Thoracic aorta (tissue), 2 donors: ENCODE measurements at regions not wholly inside any gene's neighbourhood (a gene's known extent, or its start where the extent isn't known, plus 50 kb on each side); places are given as distances from the start of the nearest gene placed in this dataset.

Experiments used
- ATAC-seq: fragments of 150-250 bp; one replicate; pipeline ENCODE4 v1.8.0; 2017; ENCODE audit warnings: low read depth; ENCODE audit not compliant: insufficient number of reproducible peaks, low FRiP score
- DNase-seq: peaks from one replicate; pipeline ENCODE4 v3.0.0-alpha.2; 2020; ENCODE audit warnings: low spot score
- H3K27ac ChIP-seq, 2 donors: fragments of 200-600 bp; sonication (generic); 1 replicate in 1 of 2; 2 replicates in 1 of 2; pipeline ENCODE4 v1.5.1; 2016; ENCODE audit warnings: mild to moderate bottlenecking in 2 of 2, moderate library complexity in 2 of 2
- H3K27me3 ChIP-seq: fragments of 200-600 bp; sonication (generic); replicated peaks from 2 replicates; pipeline ENCODE4 v1.6.0; 2016; ENCODE audit warnings: mild to moderate bottlenecking; ENCODE audit not compliant: insufficient read depth
- H3K36me3 ChIP-seq: fragments of 200-600 bp; sonication (generic); one replicate; pipeline ENCODE4 v1.5.1; 2016
- H3K4me1 ChIP-seq, 2 donors: fragments of 200-600 bp; sonication (generic); 1 replicate in 1 of 2; 2 replicates in 1 of 2; pipeline versions ENCODE4 v1.5.1 to v1.6.0; 2016; ENCODE audit warnings: low read depth in 2 of 2, mild to moderate bottlenecking in 1 of 2; ENCODE audit not compliant: control insufficient read depth in 1 of 2
- H3K4me3 ChIP-seq: fragments of 200-600 bp; sonication (generic); 2 replicates; pipeline ENCODE4 v1.5.1; 2016; ENCODE audit warnings: mild to moderate bottlenecking
- H3K9me3 ChIP-seq: fragments of 200-600 bp; sonication (generic); 2 replicates; pipeline ENCODE4 v1.5.1; 2016
- CTCF ChIP-seq: fragments of 200-600 bp; sonication (generic); IDR thresholded peaks from one replicate; pipeline ENCODE4 v1.5.1; 2019; ENCODE audit warnings: antibody characterized with exemption

GRCh38 chr3:148100476-148100875 is 597.2 kb upstream of the AGTR1 start:
- Histone ChIP-seq H3K4me1 (no peaks in the 10 kb centered on the region), H3K27ac (no peak overlapping the region), H3K36me3 (no peaks in the 10 kb centered on the region), H3K9me3 (no peaks in the 10 kb centered on the region), H3K27me3 (no peaks in the 10 kb centered on the region), H3K4me3 (no peak overlapping the region)
- no peak for DNase-seq
- TF ChIP-seq CTCF, result no peak
- ATAC-seq, result no peak

- H3K36me3 ChIP-seq, result no peaks in the 10 kb centered on the region
These were observed 596.6 kb upstream of the AGTR1 start for GRCh38 chr3:148101061-148101460.

GRCh38 chr3:148102156-148102555 is 595.5 kb upstream of the AGTR1 start:
- Histone ChIP-seq H3K36me3 (no peaks in the 10 kb centered on the region), H3K4me1 (no peaks in the 10 kb centered on the region), H3K27ac (no peak overlapping the region), H3K4me3 (no peak overlapping the region), H3K27me3 (no peaks in the 10 kb centered on the region), H3K9me3 (no peaks in the 10 kb centered on the region)
- no peak for TF ChIP-seq CTCF
- no peak for ATAC-seq
- no peak for DNase-seq

More at GRCh38 chr3:148101061-148101460, 596.6 kb upstream of the AGTR1 start:
- Histone ChIP-seq H3K27me3 (no peaks in the 10 kb centered on the region), H3K4me1 (no peaks in the 10 kb centered on the region), H3K27ac (no peak overlapping the region), H3K4me3 (no peak overlapping the region), H3K9me3 (no peaks in the 10 kb centered on the region)
- no peak for TF ChIP-seq CTCF
- ATAC-seq (no peak), DNase-seq (no peak)

GRCh38 chr3:148106062-148106461 is 591.6 kb upstream of the AGTR1 start:
- DNase-seq (no peak), ATAC-seq (no peak)
- Histone ChIP-seq H3K27me3 (no peaks in the 10 kb centered on the region), H3K4me1 (no peaks in the 10 kb centered on the region), H3K4me3 (no peak overlapping the region), H3K36me3 (no peaks in the 10 kb centered on the region), H3K9me3 (no peaks in the 10 kb centered on the region), H3K27ac (no peak overlapping the region)
- no peak for TF ChIP-seq CTCF

GRCh38 chr3:148126956-148127355 is 570.7 kb upstream of the AGTR1 start:
- TF ChIP-seq CTCF, result no peak
- ATAC-seq (no peak), DNase-seq (no peak)
- H3K36me3 ChIP-seq, result no peaks in the 10 kb centered on the region
- no peaks in the 10 kb centered on the region for H3K27me3 ChIP-seq
- no peaks in the 10 kb centered on the region for H3K9me3 ChIP-seq
- no peaks in the 10 kb centered on the region for H3K4me1 ChIP-seq
- H3K4me3 ChIP-seq, result no peak overlapping the region
- no peak overlapping the region for H3K27ac ChIP-seq
